ENCODE measurements at regions not wholly inside any gene's neighbourhood (a gene's known extent, or its start where the extent isn't known, plus 50 kb on each side); places are given as distances from the start of the nearest gene placed in this dataset.

DNA sequence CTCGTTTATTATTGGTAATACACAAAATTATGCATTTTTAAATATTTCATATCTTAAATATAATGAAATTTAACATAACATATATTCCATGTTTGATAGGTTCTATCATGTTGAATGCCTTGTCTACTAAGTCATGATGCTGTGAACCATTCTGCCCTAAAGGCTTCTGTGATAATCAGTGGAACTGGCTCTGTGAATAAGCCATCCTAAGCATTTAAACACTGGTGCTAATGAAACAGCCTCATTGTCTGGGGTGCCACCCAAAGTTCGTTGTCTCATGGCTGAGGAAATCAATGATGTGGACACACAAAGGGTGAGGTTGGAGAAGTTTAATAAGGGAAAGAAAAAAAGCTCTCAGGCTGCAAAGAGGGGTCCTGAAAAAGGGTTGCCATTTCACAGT, 264.7 kb upstream of the ZRANB2 start:
- no peaks in the 10 kb centered on the region for H3K27me3 ChIP-seq
- no peaks in the 10 kb centered on the region for H3K9me3 ChIP-seq
- H3K4me1 ChIP-seq, result no peaks in the 10 kb centered on the region
- TF ChIP-seq, protein P1, sequence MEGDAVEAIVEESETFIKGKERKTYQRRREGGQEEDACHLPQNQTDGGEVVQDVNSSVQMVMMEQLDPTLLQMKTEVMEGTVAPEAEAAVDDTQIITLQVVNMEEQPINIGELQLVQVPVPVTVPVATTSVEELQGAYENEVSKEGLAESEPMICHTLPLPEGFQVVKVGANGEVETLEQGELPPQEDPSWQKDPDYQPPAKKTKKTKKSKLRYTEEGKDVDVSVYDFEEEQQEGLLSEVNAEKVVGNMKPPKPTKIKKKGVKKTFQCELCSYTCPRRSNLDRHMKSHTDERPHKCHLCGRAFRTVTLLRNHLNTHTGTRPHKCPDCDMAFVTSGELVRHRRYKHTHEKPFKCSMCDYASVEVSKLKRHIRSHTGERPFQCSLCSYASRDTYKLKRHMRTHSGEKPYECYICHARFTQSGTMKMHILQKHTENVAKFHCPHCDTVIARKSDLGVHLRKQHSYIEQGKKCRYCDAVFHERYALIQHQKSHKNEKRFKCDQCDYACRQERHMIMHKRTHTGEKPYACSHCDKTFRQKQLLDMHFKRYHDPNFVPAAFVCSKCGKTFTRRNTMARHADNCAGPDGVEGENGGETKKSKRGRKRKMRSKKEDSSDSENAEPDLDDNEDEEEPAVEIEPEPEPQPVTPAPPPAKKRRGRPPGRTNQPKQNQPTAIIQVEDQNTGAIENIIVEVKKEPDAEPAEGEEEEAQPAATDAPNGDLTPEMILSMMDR (IDR thresholded peaks at IDR 0.05; ENCODE audit: low read depth, low read length), result no peak
- DNase-seq, result no peak
- no peaks in the 10 kb centered on the region for H3K36me3 ChIP-seq
- H3K4me3 ChIP-seq (ENCODE audit: low read depth, low read length), result no peak overlapping the region

DNA sequence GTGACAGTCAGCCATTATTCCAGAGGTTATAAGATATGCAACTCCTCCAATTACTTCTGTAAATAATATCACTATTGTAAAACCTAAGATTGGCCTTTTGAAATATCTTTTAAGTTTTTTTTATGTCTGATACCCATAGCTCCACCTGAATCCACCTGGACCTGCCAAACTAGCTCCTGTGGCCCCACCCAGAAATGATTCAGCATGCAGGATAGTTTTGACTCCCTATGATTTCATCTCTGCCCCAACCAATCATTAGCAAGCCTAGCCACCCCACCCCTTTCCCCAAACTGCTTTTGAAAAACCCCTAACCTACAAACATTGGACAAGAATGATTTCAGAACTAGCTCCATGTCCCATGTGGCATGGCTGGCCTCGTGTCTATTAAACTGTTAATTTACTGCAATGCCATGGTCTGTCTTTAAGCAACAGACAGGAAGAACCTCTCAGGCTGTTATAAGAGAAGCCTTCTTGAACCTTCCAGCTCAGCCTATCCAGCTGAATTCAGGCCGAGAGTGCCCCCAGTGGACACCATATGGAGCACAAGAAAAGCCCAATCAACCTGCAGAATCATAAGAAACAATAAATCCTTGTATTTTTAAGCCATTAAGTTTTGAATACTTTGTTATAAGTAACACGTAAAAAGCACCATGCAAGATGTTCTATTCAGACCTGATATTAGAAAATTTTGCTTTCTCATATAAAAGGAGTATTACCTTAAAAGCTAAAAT, 263.0 kb upstream of the ZRANB2 start:
- Histone ChIP-seq H3K4me1 (no peaks in the 10 kb centered on the region), H3K36me3 (no peaks in the 10 kb centered on the region), H3K27me3 (no peaks in the 10 kb centered on the region), H3K9me3 (no peaks in the 10 kb centered on the region), H3K4me3 (ENCODE audit: low read depth, low read length) (no peak overlapping the region)
- TF ChIP-seq, protein P1 (IDR thresholded peaks at IDR 0.05; ENCODE audit: low read depth, low read length), result peak; percentile 20; the same call in 1 of the 2 replicates
- no peak for DNase-seq

DNA sequence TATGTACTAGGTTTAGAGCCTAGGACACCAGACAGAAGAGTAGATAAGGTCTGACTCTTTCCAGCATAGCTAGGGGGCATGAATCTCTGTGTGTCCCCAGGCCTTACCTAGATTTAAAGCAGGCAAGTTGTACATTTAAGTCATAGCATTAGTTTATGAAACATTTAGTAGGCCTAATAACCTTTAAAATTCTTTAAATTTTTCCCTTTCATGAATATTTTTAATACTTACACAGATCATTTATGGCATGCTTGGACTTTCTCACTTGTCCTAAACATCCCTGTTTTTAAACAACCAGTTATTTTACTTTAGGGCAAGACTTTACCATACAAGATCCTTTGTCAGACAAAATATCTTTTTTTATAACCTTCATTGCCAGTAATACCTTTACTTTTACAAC, 258.4 kb upstream of the ZRANB2 start:
- no peaks in the 10 kb centered on the region for H3K9me3 ChIP-seq
- TF ChIP-seq, protein P1 (IDR thresholded peaks at IDR 0.05; ENCODE audit: low read depth, low read length), result no peak
- no peaks in the 10 kb centered on the region for H3K36me3 ChIP-seq
- no peaks in the 10 kb centered on the region for H3K27me3 ChIP-seq
- no peaks in the 10 kb centered on the region for H3K4me1 ChIP-seq
- no peak for DNase-seq
- H3K4me3 ChIP-seq (ENCODE audit: low read depth, low read length), result no peak overlapping the region

DNA sequence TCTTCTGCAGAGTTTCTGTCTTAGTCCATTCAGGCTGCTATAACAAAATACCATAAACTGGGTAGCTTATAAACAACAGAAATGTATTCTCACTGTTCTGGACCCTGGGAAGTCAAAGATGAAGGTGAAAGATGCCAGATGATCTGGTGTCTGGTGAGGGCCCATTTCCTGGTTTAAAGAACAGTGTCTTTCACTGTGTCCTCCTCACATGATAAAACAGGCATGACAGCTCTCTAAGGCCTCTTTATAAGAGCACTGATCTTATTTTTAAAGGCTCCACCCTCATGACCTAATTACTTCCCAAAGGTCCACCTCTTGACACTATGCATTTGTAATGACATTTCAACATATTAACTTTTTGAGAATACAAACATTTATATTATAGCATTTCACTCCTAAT, 250.2 kb upstream of the ZRANB2 start:
- no peaks in the 10 kb centered on the region for H3K9me3 ChIP-seq
- no peaks in the 10 kb centered on the region for H3K36me3 ChIP-seq
- no peak overlapping the region for H3K4me3 ChIP-seq (ENCODE audit: low read depth, low read length)
- no peaks in the 10 kb centered on the region for H3K27me3 ChIP-seq
- H3K4me1 ChIP-seq, result no peaks in the 10 kb centered on the region
- TF ChIP-seq, protein P1 (IDR thresholded peaks at IDR 0.05; ENCODE audit: low read depth, low read length), result no peak
- DNase-seq, result no peak

DNA sequence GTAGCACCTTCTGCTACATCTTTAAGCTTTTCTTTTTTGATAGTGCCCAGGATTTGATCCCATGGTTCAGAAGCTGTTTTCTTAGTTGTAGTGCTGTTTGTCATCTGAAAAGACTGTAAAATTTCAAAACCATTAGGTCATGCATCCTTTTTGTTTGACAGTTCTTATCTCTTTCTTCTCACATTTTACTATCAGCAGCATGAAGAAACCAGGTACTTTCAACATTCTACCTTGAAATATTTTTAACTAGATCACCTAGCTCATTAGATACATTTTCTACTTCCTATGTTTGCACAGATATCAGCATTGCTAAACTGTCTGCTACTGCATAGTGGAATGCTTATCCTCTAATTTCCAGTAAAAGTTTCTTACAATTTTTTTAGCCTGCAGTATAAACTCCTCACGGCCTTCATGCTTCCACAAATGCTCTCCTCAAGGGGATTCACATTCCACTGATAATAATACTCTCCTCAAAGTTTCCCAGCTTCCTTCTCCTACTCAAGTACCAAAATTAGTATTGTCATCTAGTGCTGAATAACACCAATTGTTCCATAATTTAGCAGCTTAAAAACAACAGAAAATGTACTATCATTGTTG, 243.9 kb upstream of the ZRANB2 start:
- TF ChIP-seq, protein P1 (IDR thresholded peaks at IDR 0.05; ENCODE audit: low read depth, low read length), result no peak
- DNase-seq, result no peak

DNA sequence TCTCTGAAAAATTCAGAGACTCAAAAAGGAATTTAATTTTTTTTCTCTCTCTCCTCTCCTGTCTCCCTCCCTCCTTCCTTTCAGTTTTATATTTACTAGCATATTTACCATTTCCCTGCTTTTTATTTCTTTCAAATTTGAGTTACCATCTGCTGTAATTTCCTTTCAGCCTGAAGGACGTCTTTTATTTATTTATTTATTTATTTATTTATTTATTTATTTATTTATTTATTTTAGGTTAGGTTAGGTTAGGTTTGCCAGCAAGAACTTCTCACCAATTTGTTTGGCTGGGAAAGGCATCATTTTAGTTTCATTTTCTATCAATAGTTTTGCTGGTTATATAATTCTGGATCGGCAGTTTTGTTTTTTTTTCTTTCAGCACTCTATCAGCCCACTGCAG, 231.7 kb upstream of the ZRANB2 start:
- DNase-seq, result no peak
- H3K4me1 ChIP-seq, result no peaks in the 10 kb centered on the region
- H3K27me3 ChIP-seq, result no peaks in the 10 kb centered on the region
- TF ChIP-seq, protein P1 (IDR thresholded peaks at IDR 0.05; ENCODE audit: low read depth, low read length), result no peak
- H3K4me3 ChIP-seq (ENCODE audit: low read depth, low read length), result no peak overlapping the region
- no peaks in the 10 kb centered on the region for H3K9me3 ChIP-seq
- H3K36me3 ChIP-seq, result no peaks in the 10 kb centered on the region

More for the DNA sequence above, 243.9 kb upstream of the ZRANB2 start:
- Histone ChIP-seq H3K27me3 (no peaks in the 10 kb centered on the region), H3K4me3 (ENCODE audit: low read depth, low read length) (no peak overlapping the region), H3K9me3 (no peaks in the 10 kb centered on the region), H3K36me3 (no peaks in the 10 kb centered on the region), H3K4me1 (no peaks in the 10 kb centered on the region)
